A673 (cell line): ENCODE measurements at regions not wholly inside any gene's neighbourhood (a gene's known extent, or its start where the extent isn't known, plus 50 kb on each side); places are given as distances from the start of the nearest gene placed in this dataset.

Experiments used
- CTCF ChIP-seq: fragments of 300-800, 200-600 bp; sonication (generic); conservative IDR thresholded peaks from 2 replicates; pipeline ENCODE4 v1.5.1; 2017; ENCODE audit warnings: low read depth, mild to moderate bottlenecking, antibody characterized with exemption, low read length, moderate library complexity, mixed read lengths
- EZH2 ChIP-seq: fragments of 200-600 bp; sonication (generic); IDR thresholded peaks from 2 replicates; pipeline ENCODE4 v1.6.1; 2017; ENCODE audit warnings: borderline replicate concordance, low read depth, mild to moderate bottlenecking, mixed read lengths, antibody characterized with exemption, low read length; ENCODE audit not compliant: poor library complexity, severe bottlenecking

DNA sequence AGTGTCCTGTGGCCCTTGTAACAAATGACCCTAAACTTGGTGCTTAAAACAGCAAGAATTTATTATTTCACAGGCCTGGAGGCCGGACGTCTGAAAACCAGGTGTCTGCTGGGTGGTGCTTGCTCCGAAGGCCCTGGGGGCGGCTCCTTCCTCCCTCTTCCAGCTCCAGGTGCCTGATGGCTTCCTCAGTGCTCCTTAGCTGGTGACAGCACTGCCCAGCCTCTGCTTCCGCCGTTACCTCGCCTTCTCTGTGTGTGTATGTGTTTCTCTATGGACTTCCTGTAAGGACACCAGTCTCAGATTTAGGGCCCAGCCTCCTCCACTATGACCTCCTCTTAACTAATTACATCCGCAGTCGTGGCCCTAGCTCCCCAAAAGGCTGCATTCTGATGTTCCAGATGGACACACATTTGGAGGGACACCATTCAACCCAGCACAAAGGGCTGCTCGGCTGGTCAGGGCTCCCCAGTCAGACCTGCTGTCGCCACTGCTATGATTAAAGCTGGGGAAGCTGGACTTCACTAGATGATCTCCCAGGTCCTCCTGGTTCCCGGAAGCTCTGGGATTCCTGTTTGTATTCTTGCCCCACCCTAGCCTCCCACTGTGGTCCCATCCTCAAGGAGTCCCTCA is 172.8 kb downstream of the IRF8 start:
- TF ChIP-seq CTCF (no peak), EZH2 (no peak)
